NCI-H2081 (cell line): ENCODE measurements at regions not wholly inside any gene's neighbourhood (a gene's known extent, or its start where the extent isn't known, plus 50 kb on each side); places are given as distances from the start of the nearest gene placed in this dataset.
"Not testable (repeated sequence)": the region's sequence is repeated elsewhere in the genome, so short reads cannot be mapped to it uniquely, and the experiment has no call there.

Experiments used
- DNase-seq, 2 experiments: peaks; one replicate each; lab custom pipeline; 2025; lab: John Stamatoyannopoulos, UW

GRCh38 chr11:29251738-29252137 lies 765.1 kb downstream of the KCNA4 start:
- DNase-seq = no peak

GRCh38 chr11:29249713-29250112 lies 767.1 kb downstream of the KCNA4 start:
- DNase-seq = no peak

- DNase-seq = no peak
Measured at GRCh38 chr11:29244355-29244754, 772.5 kb downstream of the KCNA4 start.

- no peak for DNase-seq
Measured at GRCh38 chr11:29243616-29244015, 773.2 kb downstream of the KCNA4 start.

- DNase-seq = no peak
Measured at GRCh38 chr11:29231991-29232390, 784.8 kb downstream of the KCNA4 start.

- no peak for DNase-seq
Measured at GRCh38 chr11:29231586-29231985, 785.2 kb downstream of the KCNA4 start.

GRCh38 chr11:29227811-29228210 lies 789.0 kb downstream of the KCNA4 start:
- no peak for DNase-seq

- no peak for DNase-seq
Measured at GRCh38 chr11:29224739-29225384, 792.0 kb downstream of the KCNA4 start.

GRCh38 chr11:29219531-29219930 lies 797.3 kb downstream of the KCNA4 start:
- DNase-seq = not testable (repeated sequence)

GRCh38 chr11:29217901-29218300 lies 798.9 kb downstream of the KCNA4 start:
- no peak for DNase-seq

GRCh38 chr11:29214833-29215232 lies 802.0 kb downstream of the KCNA4 start:
- no peak for DNase-seq

- DNase-seq = no peak
Measured at GRCh38 chr11:29211202-29211601, 805.6 kb downstream of the KCNA4 start.

- DNase-seq = no peak
Measured at GRCh38 chr11:29210426-29210825, 806.4 kb downstream of the KCNA4 start.

GRCh38 chr11:29208117-29208516 lies 808.7 kb downstream of the KCNA4 start:
- no peak for DNase-seq

GRCh38 chr11:29200791-29201562 lies 815.9 kb downstream of the KCNA4 start:
- peak; percentile 45 to 66 for DNase-seq

- DNase-seq = no peak
Measured at GRCh38 chr11:29190313-29190712, 826.5 kb downstream of the KCNA4 start.

- DNase-seq = no peak
Measured at GRCh38 chr11:29187215-29187614, 829.6 kb downstream of the KCNA4 start.

- no peak for DNase-seq
Measured at GRCh38 chr11:29184939-29185890, 831.6 kb downstream of the KCNA4 start.

GRCh38 chr11:29183301-29183700 lies 833.5 kb downstream of the KCNA4 start:
- no peak for DNase-seq

GRCh38 chr11:29173660-29174062 lies 843.2 kb downstream of the KCNA4 start:
- no peak for DNase-seq

GRCh38 chr11:29171360-29171950 lies 845.4 kb downstream of the KCNA4 start:
- DNase-seq = no peak

GRCh38 chr11:29166306-29166705 lies 850.5 kb downstream of the KCNA4 start:
- DNase-seq = no peak
